Kasumi-1 (cell line): ENCODE measurements at regions not wholly inside any gene's neighbourhood (a gene's known extent, or its start where the extent isn't known, plus 50 kb on each side); places are given as distances from the start of the nearest gene placed in this dataset.

Source experiments
- DNase-seq, 2 experiments: peaks; one replicate each; lab custom pipeline; 2025; lab: John Stamatoyannopoulos, UW

DNA sequence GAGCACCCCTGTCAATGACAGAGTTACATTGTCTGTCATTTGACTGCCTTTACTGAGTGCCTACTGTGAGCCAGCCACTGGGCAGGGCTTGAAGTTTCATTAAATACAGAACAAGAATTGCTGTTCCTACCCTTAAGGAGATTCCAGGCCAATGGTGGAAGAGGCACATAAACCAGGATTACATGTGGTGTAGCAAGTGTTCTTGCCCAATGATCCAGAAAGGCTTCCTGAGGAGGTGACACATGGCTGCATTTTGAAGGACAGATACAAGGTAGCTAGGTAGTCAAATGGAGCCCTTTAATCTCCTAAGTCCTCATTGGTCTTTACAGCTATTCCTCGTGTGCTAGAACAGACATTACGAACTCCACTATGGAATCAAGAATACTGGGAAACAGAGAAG, 312.7 kb downstream of the ETAA1 start:
- no peak for DNase-seq

DNA sequence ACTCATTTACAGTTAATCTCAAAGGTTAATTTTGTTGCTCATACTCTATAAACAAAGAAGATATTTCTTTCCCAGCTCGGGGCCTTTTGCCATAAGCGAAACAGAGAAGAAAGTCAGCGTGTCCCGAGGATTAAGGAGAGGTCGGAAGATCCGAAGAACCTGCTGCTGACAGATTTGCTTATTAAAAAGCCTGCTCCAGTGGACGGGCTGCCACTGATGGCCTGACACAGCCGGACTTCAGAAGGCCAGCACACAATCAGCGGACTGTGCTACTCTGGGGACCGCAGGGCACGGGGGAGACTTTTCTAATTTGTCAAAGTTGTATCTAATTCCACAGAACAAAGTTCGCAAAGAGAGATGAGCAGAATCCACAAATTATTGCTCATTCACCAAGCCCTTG, 315.4 kb downstream of the ETAA1 start:
- no peak for DNase-seq

- no peak for DNase-seq
Observed at GRCh38 chr2:67713376-67713775, 316.2 kb downstream of the ETAA1 start.

GRCh38 chr2:67716895-67717396, 319.8 kb downstream of the ETAA1 start:
- no peak for DNase-seq

GRCh38 chr2:67717692-67718091, 320.6 kb downstream of the ETAA1 start:
- no peak for DNase-seq

DNA sequence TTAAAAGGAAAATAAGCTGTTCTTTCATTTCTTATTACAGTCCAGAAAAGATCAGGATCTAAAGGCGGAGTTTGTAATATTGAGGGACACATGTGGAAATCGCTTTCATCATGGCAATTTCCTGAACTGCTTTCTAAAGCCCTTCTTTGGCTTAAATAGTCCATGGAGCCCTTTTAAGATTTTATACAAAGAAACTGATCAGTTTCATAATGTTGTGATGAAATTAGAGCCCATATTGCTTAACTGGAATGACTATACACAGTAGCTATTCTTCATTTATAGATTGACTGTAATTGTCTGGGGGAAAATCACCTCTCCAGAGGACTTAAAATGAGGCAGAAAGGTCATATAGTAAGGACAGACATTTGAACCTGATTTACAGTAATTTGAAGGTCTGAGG, 322.2 kb downstream of the ETAA1 start:
- no peak for DNase-seq

DNA sequence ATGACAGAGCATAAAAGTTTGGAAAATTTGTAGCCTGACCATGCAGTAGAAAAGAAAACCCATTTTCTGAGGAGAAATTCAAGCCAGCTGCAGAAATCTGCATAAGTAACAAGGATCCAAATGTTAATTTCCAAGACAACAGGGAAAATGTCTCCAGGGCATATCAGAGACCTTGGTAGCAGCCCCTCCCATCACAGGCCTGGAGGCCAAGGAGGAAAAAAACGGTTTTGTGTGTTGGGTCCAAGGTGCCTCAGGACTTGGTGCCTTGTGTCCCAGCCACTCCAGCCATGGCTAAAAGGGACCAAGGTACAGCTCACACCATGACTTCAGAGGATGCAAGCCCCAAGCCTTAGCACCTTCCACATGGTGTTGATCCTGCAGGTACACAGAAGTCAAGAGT, 324.4 kb downstream of the ETAA1 start:
- no peak for DNase-seq

DNA sequence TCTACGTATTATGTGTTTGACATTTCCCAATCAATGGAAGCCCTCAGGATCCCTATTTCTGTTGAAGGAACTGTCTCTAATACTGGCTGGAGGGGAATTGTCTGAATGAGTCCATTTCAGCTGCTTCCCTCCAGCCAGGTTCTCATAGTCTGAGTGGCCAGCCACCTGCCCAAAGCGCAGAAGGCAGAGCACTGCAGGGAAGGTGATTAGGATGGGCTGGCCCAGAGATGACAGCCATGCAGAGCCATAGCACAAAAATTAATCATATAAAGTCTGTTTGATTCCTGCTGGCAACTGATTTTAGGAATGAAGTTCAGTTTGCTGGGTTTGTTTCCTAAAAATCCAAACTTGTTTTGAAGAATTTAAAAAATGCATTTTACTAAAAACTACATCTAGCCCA, 327.1 kb downstream of the ETAA1 start:
- DNase-seq, result no peak

GRCh38 chr2:67725731-67726130, 328.6 kb downstream of the ETAA1 start:
- no peak for DNase-seq

GRCh38 chr2:67726416-67726815, 329.3 kb downstream of the ETAA1 start:
- DNase-seq, result no peak

DNA sequence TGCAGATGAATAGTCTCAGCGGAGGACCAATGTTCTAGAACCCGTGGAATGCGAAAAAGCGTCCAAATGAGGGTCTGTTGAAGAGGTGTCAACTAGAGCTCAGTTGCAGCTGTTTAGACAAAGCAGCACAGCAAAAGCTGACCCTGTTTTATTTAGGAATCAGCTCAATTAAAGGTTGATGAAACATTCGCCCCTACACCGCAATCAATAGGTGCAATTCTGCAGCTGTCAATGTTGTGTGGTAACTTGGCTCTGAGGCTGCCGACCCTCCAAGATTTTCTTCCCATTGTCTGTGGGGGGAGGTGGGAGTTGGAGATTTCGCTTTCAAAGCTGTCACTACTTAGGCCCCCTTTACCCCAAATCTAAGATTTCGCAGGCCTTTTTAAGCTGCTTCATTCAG, 330.0 kb downstream of the ETAA1 start:
- DNase-seq, result no peak

DNA sequence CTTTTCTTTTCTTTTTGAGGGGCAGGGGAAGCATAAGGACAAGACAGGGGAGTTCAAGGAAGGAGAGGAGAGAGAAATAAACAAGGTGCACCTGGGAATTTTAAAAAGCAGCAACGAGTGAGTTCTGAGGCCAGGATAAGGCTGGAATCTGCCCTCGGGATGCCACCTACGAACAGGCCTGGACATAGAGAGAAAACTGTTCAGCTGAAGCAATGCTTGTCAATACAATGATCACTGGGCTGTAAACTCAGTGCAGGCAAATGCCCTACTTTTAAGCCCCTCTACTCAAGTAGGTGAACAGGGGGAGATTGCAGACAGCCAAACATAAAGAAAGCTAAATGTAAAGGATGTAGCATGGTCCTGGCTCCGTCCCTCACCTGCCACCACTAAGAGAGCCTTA, 330.5 kb downstream of the ETAA1 start:
- DNase-seq, result no peak

DNA sequence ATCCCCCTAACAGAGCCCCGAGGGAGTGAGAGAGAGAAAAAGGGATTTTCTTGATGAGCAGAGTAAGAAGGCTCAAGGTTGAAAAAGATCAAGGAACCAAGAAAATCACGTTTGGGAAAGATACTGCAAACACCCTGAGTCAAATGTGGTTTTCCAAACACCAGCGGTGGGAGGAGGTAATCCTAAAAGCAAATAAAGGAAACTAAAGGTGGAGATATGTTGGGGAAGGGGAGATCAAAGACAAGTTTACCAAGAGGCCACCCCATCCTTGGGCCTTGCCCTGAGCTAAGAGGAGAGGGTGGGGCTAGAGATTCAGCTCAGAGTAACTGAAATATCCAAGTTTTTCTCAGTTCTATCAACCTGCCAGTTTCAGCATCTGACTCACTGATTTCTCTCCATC, 332.3 kb downstream of the ETAA1 start:
- no peak for DNase-seq

- peak in 1 of 2 experiments; percentile 19 for DNase-seq
Observed at GRCh38 chr2:67733517-67733916, 329.3 kb downstream of the C1D start.

GRCh38 chr2:67752199-67752598, 310.6 kb downstream of the C1D start:
- DNase-seq, result no peak

GRCh38 chr2:67752969-67753368, 309.8 kb downstream of the C1D start:
- DNase-seq, result no peak

- no peak for DNase-seq
Observed at GRCh38 chr2:67755156-67755882, 307.5 kb downstream of the C1D start.

- no peak for DNase-seq
Observed at GRCh38 chr2:67760995-67761394, 301.8 kb downstream of the C1D start.

- DNase-seq, result no peak
Observed at GRCh38 chr2:67771380-67771779, 291.4 kb downstream of the C1D start.

DNA sequence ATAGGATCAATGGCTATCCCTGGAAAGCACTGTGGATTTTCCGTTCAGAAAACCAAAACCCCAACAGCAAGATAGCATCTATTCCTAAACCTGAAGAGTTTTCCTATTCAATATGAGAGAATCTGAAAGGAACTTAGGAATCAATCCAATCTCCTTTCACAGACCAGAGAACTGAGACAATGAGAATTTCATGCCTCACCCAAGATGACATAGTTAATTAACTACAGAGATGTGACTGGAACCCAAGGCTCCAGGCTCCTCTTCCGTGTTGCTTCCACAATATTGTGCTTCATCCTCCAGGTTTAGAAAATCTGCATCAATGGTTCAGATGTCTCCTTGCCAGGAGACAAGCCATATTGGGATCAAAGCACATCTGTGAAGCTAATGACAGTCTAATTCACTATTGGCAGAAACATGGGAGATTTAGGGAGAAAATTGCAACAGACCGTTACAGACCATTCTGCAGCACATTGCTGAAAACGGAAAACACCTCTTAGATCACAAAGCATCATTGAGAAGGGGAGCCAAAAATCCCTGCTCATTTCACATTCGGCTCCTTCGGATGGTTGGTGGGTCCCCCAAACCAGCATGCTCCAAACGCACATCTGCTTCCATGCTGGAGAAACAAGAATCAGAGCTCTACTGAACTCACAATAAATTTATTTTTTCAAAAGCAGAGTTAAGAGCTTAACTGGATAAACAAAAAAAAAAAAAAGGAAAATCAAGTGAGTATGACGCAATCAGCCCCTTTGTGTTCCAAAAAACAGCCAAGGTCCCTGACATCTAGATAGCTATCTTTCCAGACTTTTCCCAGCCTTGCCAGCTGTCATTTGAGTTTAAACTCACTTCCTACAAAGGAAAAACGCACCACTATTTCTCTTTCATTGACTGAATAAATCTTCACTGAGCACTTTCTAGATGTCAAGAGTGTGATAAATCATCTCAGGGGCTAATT, 290.3 kb downstream of the C1D start:
- DNase-seq, result no peak

- no peak for DNase-seq
Observed at GRCh38 chr2:67773851-67774250, 289.0 kb downstream of the C1D start.

DNA sequence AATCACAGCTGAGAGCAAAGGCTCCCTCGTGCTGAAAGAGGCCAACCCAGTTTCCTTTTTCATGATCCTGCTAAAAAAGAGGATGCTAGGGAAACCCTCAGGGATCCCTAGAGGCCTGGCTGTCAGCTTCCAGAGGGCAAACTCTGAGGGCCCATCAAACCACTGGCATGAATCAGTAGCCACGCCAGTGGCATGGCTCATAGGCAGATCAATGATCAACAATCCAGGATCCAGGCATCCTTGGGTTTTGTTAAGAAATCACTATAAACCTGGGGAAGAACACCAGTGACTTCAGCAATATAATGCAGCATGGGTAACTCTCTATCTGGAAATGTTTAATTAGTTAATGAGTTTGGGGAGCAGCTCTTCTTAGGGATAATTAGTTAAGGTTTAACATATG, 286.5 kb downstream of the C1D start:
- DNase-seq, result no peak

- no peak for DNase-seq
Observed at GRCh38 chr2:67777010-67777409, 285.8 kb downstream of the C1D start.
